Kidney tubule cell (primary cell): ENCODE measurements at regions not wholly inside any gene's neighbourhood (a gene's known extent, or its start where the extent isn't known, plus 50 kb on each side); places are given as distances from the start of the nearest gene placed in this dataset.

Source experiments
- DNase-seq: peaks from one replicate; pipeline ENCODE4 v3.0.0-alpha.2; 2018; ENCODE audit warnings: low spot score

- no peak for DNase-seq
Observed at GRCh38 chrX:87727620-87728019, 210.0 kb downstream of the KLHL4 start.

- no peak for DNase-seq
Observed at GRCh38 chrX:87728024-87728423, 210.4 kb downstream of the KLHL4 start.

- DNase-seq: no peak
Observed at GRCh38 chrX:87728459-87728858, 210.9 kb downstream of the KLHL4 start.

- no peak for DNase-seq
Observed at GRCh38 chrX:87732133-87732532, 214.5 kb downstream of the KLHL4 start.

- DNase-seq: no peak
Observed at GRCh38 chrX:87736576-87736975, 219.0 kb downstream of the KLHL4 start.

- DNase-seq: no peak
Observed at GRCh38 chrX:87744391-87744790, 226.8 kb downstream of the KLHL4 start.

- DNase-seq: no peak
Observed at GRCh38 chrX:87755493-87755892, 237.9 kb downstream of the KLHL4 start.

GRCh38 chrX:87788976-87789375 lies 271.4 kb downstream of the KLHL4 start:
- no peak for DNase-seq

- no peak for DNase-seq
Observed at GRCh38 chrX:87798039-87798438, 280.4 kb downstream of the KLHL4 start.

GRCh38 chrX:87805829-87806490 lies 288.4 kb downstream of the KLHL4 start:
- peak; percentile 2 for DNase-seq

- no peak for DNase-seq
Observed at GRCh38 chrX:87808576-87809243, 291.1 kb downstream of the KLHL4 start.

GRCh38 chrX:87813566-87813965 lies 296.0 kb downstream of the KLHL4 start:
- no peak for DNase-seq

- DNase-seq: no peak
Observed at GRCh38 chrX:87846956-87847355, 329.4 kb downstream of the KLHL4 start.

GRCh38 chrX:87873347-87873941 lies 355.8 kb downstream of the KLHL4 start:
- no peak for DNase-seq

GRCh38 chrX:87874043-87874442 lies 356.4 kb downstream of the KLHL4 start:
- no peak for DNase-seq

GRCh38 chrX:87878926-87879325 lies 361.3 kb downstream of the KLHL4 start:
- no peak for DNase-seq

GRCh38 chrX:87890437-87890836 lies 372.8 kb downstream of the KLHL4 start:
- no peak for DNase-seq

GRCh38 chrX:87895421-87895820 lies 377.8 kb downstream of the KLHL4 start:
- DNase-seq: no peak

GRCh38 chrX:87896057-87896456 lies 378.5 kb downstream of the KLHL4 start:
- DNase-seq: no peak

GRCh38 chrX:87900320-87900908 lies 382.8 kb downstream of the KLHL4 start:
- peak; percentile 65 for DNase-seq

- DNase-seq: no peak
Observed at GRCh38 chrX:87901060-87901459, 383.5 kb downstream of the KLHL4 start.

- DNase-seq: no peak
Observed at GRCh38 chrX:87914726-87915125, 397.1 kb downstream of the KLHL4 start.

- DNase-seq: no peak
Observed at GRCh38 chrX:87924619-87925018, 407.0 kb downstream of the KLHL4 start.
